HG03457 (cell line): ENCODE measurements at regions not wholly inside any gene's neighbourhood (a gene's known extent, or its start where the extent isn't known, plus 50 kb on each side); places are given as distances from the start of the nearest gene placed in this dataset.

ENCODE experiments used
- ATAC-seq: cut with Tn5 transposase; IDR thresholded peaks from one replicate; pipeline ENCODE4 v1.9.1; 2021; ENCODE audit warnings: moderate number of reproducible peaks; ENCODE audit not compliant: unreplicated experiment

DNA sequence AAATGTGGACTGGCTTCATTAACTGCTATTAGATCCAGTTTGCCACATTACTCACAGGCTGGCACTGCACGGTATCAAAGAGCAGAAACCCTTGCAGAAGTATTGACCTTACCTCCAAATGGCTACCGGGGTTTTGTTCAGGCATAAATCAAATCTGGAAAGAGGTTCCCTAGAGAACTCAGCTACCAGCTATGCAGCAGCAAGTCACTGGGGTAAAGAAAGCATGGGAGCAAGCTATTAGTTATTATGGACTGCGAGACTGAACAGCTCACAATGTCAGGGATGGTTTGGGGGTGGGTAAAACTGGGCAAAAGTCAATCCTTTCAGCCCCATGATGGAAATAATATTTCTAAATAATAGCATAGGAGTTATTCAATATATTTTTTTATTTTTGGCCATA is 128.1 kb downstream of the FANCF start:
- ATAC-seq, result no peak

DNA sequence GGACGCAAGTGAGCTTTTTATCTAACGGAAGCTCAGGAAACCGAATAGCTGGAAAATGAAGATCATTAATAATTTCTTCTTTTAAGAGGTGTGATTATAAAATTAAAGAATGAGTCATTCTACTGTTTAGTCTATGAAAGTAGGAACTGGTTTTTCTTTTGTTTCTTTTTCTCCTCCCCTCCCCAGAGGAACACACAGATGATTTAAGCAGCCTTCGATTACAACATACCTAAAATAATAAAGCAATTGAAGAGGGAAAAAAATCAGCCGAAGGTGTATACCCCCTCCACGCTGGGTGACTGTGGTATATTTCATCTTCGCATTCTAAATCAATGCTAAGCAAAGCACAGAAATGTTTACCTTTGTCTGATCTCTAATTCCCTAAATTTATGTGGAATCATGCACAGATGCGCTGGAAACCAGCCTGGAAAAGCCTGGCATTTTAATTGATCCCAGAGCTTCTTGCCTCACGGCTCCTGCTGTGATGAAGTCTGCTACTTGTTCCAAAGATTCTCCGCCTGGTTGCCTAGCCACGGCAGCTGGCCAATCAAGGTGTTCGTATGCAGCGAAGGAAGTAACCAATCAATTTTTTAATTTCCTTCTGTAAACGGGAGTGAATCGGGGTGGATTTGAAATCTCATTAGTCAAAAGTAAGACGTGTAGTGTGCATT is 133.9 kb downstream of the FANCF start:
- no peak for ATAC-seq

DNA sequence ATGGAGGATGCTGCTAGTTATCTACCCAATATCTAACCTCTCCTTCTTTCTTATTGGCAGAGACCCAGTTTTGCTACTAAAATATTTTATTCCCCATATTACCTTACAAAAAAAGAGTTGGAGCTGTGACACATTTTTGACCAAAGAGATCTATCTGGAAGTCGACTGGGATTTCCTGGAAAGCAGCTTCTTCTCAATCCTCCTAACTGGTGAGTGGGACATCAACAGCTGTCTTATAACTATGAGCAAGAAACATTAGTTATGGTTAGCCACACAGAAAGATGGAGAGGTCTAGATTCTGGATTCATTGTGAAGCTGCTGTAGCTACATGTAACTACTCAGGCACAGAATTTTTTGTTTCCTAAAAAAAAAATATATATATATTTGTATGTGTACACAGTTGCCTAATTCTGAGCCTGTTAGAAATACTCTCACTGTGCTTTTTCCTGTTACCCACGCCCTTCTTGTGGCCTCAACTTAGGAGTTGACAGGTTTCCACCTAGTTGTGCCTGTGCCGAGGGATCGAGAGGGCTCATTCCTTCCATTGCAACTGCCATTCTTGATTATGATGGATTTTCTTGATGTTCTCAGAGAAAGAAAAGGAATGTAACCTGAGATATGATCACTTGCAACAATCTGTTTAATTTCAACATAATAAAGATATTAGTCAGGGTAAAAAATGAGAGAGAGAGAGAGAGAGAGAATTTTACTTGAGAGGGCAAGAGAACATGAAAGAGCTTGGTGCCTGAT is 142.0 kb downstream of the SLC17A6 start:
- ATAC-seq, result no peak

DNA sequence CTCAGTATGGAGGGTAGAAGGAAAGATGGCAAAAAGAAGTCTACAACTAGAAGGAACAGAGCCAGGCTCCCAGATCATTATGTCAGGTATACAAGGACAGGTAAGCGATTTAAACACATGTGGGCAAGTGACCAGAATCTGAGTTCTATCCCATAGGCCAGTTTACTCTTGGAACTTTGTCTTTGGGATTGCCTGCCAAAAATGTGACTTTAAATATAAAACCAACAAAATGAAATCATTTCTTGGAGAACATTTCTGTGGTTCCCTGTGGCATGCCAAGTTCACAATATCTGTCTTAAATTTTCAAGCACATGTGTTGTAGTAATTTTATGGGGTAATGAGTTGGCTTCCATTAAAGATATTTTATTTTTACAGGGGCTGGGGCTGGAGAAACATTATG is 141.0 kb downstream of the SLC17A6 start:
- no peak for ATAC-seq

DNA sequence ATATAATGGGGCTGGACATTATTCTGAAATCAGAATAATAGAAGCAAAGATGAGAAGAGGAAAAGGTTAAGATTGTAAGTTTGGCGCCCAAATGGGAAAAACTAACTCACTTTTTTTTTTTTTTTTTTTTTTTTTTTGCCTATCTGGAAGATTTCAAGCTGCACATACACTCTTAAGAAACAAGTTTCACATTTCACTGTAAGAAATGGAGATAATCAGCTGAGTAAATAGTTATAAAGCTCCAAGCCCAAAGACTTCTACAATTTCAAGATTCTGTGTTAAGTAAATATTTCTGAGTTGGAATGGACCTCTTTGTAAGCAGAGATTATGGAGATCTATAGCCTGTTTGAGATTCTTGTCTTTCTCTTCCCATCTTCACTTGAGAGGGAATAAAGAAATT is 140.0 kb downstream of the SLC17A6 start:
- ATAC-seq, result no peak

DNA sequence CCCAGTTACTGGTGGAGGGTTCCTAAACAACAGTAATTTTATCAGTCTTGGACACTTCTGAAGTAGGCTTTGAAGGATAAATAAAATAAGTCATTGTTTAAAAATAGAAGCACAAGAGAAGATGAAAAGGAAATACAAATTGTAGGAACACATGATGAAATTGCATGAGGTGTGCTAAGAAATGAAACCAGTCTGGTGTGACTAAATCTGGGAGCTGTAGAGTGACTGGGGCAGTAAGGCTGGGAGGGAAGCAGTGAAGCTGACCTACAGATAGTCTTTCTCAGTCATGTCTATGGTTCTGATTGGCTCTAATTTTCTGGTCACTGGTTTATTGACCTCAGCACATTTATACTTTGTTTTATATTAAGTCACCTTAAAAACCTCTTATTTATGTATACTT is 139.1 kb downstream of the SLC17A6 start:
- no peak for ATAC-seq

DNA sequence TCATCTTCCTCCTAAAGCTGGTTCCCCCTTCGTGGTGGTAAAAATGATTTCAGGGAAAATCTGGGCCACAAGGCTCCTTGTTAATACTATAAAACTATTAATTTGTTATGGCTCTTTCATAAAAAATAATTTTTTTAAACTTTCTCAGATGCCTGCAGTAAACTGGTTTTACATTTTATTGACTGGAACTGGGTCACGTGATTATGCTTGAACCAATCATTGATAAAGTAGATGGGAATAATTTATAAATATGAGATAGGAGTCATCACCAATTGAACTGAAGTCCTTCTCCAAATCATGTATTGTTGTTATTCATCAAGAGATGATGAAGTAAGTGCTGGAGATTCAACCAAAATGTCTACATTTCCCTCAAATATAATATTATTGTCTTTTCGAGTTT is 138.4 kb downstream of the SLC17A6 start:
- no peak for ATAC-seq

DNA sequence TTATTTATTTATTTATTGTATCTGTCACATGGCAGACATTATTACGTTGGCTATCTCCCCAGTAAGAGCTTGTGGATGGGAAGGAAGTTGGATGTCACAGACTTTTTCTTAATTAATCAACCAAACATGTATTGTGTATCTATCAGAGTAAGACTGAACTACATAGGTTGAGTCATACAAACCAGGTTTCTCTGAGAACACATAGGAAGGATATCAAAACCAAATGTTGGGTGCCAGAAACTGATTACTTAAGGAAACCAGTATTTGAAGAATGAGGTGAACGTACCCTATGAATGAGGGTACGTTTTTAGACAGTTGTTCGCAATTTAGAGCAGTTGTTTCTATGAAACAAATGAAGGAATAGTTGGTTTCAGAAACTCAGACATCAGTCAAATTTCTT is 136.4 kb downstream of the SLC17A6 start:
- ATAC-seq, result no peak

DNA sequence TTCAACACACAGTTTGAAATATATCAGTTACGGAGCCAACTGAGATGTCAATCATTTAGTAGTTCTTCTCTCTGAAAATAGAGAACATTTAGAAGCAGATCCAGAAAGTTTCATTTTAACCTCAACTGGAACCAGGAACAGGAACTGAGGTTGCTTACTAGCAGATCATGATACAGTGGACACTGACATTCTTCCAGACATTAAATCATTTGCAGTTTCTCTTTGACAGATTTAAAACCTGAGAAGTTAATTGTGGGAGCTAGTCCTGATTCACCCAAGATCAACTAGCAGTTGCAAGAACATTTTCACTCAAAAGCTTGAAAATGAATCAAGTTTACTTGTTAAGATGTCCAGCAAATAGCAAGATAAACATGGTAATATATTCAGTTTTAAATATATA is 135.4 kb downstream of the SLC17A6 start:
- no peak for ATAC-seq

DNA sequence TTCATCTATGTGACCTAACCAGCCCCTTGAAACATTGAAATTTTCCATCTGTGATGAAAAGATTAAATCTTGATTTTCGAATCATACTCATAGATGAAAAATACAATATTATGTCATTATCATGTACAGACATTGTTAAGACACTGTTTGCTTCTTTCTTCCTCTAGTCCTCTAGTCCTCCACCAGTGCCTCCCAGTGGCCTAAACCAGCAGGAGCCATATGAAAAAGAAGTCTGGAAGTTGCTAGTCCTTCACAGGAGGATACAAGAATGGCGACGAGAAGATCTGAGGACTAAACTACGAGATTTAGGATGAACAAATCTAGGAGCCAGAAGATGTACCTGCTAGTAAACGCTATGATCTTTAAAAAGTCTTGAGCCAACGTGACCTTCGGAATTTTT is 134.1 kb downstream of the SLC17A6 start:
- ATAC-seq, result no peak

DNA sequence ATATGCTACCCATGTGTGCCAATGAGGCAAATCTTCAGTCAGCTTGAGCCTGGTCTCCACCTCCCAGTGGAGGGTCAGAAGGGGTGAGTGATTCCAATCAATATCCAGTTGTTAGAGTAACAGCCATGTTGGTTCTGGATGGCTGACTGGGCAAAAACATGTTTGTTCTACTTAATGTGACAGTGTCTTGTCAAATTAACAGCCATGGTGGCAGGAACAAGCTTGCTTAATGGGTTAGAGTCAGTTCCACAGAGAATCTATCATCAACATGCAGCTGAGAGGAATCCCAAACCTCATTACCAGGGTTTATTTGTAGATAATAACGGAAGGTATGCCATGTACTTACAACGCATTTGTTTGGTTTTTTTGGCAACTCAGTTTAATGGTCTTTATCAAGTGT is 133.2 kb downstream of the SLC17A6 start:
- ATAC-seq, result no peak

DNA sequence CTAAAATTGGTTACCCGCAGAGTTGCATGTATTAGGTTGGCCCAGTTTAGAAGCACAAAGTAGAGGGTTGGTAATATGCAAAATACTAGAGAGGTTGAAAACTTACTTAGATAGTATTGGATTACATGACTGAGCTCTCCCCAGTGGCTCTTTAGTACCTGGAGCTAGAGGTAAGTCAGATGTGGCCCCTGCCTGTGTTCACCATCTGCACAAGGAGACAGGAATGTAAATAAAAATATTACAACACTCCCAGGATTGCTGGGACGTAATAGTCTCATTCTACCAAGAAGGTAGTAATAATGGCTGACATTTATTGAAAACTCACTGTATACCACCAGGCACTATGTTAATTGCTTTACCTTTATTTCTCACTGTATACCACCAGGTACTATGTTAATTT is 129.6 kb downstream of the SLC17A6 start:
- no peak for ATAC-seq

DNA sequence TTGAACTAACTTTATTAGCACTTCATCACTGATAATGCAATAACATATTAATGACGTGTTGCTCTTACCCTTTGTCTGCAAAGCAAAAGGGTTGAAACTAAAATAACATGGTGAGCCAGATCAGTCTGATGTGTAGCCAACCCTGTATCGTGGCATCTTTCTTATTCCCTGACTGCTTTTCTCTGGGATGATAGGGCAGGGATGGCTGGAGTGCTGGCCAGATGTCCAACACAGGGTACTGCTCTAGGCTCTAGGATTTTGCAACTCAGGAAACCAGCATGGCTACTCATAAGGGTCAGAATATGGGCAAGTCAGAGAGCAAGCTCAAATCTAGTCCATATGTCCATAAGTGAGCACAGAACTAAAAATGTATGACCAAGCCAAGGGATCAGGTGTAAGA is 129.1 kb downstream of the SLC17A6 start:
- no peak for ATAC-seq

DNA sequence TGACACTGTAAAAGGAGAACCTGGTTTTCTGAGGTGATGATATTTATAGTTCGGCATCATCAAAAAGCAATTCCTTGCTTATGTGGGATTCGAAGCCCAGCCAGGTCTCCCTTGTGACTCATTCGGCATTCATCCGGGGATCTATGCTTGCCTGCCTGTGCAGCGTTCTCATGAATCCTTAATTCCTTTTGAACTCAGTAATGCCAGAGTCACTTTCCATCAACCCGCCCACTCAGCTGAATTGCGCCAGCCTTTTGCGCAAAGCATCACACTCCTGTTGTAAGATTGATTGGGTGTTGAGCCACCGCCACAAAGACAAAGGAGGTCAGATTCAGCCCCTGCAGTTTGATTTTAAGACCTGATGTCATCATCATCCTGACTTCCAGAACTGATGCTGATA is 128.6 kb downstream of the SLC17A6 start:
- ATAC-seq, result no peak

DNA sequence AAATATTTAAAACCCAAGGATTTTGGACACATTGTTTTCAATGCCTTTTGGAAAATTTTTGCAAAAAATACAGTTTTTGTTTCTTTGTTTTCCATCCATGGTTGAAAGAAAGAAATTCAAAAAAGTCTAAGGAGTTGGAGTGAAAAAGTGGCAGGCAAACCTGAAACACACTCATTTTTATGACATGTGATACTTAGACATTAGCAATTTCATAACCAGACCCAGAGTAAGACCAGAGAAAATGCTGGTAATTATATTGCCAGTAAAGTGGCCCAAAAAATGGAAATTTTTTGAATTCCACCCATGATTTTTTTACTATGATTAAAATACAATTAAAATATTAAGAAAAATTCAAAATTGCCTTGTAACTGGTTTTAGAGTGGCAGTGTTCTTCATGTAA is 128.2 kb downstream of the SLC17A6 start:
- ATAC-seq, result no peak

DNA sequence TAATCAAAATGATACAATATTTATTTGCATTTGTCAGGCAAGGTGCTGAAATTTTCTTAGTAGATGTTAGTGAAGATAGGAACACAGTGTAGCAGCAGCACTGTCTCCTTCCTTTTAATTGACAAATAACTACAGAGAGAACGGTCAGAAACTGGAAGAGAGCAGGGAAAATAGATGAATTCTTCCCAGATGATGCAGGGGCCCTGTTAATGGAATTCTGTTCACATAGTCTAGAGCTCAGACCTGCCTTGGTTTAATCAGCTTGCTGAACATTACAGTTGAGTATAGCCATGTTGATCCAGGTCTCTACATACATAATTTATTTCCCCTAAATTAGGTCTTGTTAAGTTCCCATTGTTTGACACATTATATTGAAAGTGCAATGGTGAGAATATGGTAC is 127.4 kb downstream of the SLC17A6 start:
- no peak for ATAC-seq

DNA sequence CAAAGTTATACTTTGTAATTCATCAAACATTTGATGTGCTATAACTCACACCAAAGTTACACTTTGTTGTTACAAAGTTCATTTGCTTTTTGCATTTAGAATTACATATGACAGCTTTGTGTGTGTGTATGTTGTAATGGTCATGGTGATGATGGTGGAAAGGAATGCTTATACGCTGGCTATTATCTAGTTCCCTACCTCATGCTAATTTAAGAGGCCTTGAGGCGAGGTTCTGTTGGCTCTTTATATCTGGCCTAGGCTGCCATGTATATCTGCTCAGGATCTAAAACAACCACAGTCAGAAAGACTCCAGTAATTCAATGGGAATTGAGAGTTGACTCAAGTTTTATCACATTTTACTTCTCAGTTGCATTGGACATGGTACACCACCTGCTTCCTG is 123.4 kb downstream of the SLC17A6 start:
- ATAC-seq, result no peak

DNA sequence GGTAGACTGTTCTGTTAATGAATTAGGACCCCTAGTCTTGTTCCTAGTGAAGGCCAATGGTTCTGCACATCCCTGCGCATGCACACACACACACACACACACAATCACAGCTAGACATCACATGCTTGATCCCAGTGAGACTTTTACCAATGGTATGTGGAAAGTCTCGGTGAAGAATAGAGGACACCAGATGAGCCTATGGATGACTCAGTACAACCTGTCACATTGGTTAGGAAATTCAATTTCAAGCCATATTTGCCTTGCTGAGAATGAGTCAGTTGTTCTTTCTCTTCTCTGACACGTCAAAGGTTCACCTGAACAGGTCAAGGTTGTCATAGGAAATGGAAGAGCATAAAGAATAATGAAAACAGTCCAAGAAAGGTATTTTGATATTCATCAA is 122.0 kb downstream of the SLC17A6 start:
- no peak for ATAC-seq

DNA sequence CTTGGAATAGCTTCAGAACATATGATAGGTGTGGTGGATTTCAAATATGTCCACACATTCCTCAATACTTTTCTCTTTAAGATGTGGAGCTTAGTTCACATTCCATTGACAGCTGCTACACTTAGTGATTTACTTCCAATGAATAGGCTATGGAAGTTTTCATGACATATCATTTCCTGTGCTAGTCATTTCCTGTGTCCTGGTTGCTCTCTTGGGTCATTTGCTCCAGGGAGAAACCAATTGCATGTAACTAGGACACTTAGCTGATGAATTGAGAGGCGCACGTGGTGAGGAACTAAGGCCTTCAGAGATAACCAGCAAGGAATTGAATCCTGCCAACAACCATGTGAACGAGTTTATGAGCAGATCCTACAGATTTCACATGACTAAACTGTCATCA is 120.9 kb downstream of the SLC17A6 start:
- ATAC-seq, result no peak

DNA sequence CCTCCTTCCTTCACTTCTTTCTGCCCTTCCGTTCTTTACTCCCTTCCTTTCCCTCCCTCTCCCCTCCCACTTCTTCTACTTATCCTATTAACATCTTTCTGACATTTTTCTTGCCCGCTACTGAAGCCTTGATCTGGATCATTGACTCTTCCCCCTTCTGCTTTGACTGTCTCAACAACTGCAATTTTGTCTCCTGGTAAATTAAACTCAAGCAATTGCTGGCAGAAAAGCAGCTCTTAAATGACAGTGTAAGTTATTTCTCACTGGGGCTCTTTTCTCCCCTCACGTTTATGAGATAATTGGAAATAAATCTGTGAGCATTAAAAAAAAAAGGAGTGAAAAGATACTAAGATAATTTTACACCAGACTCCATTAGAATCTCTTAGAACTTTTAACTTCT is 120.0 kb downstream of the SLC17A6 start:
- no peak for ATAC-seq

DNA sequence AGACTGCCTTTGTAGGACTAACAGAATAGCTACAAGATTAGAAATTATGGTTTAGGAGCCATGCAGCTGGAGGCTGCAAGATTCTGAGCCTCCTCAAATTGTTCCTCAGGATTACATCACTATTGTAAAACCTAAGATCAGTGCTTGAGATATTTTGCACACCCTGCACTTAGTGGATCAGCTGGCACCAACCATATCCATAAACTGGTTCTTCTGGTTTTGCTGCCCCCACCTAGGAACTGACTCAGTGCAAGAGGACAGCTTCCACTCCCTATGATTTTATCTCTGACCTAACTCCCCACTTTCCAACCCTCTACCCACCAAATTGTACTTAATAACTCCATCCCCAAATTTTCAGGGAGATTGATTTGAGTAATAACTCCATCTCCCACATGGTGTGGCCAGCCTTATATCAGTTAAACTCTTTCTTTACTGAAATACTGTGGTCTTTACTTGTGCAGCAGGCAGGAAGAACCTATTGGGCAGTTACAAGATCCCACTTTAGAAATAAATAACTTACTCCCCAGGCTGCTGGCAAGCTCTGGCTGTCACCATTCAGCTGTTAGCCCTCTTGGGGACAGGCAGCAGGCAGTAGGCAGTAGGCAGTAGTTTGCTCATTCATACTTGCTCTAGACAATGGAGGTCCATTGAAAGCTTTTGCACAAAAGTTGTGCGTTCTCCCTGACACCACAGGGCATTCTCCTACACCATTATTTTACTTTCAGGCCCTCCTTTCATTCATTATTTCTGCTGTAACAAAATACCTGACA is 119.0 kb downstream of the SLC17A6 start:
- ATAC-seq, result no peak

DNA sequence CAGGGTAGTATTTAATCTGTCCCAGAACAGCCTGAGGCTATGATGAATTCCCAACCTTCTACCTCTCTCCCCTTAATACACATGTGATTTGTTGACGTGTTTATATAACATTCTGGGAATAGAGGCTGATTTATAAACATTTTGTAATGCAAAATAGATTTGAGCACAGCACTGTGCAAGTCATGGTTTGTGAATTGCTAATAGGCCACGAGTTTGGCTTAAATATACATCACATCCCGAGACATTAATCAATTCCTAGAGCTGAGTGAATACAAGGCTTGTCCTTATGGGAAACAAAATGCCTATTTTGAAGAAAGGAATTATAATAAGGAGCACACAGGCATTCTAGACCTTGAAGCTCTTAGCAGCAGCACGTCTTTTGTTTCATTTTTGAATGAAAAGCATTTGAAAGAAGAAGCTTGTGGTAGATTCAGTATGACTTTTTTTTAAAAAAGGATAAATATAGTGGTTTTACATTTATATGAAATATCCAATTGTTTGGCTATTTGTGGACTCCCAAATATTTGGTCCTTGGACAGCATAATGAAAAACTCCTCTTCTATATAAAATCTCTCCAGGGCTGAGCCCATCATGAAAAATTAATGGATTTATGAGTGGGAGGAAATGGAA is 116.4 kb downstream of the SLC17A6 start:
- no peak for ATAC-seq
